HG03571 (cell line): ENCODE measurements at regions not wholly inside any gene's neighbourhood (a gene's known extent, or its start where the extent isn't known, plus 50 kb on each side); places are given as distances from the start of the nearest gene placed in this dataset.
"Not testable (repeated sequence)": the region's sequence is repeated elsewhere in the genome, so short reads cannot be mapped to it uniquely, and the experiment has no call there.

Source experiments
- ATAC-seq: cut with Tn5 transposase; IDR thresholded peaks from one replicate; pipeline ENCODE4 v1.9.1; 2021; ENCODE audit not compliant: unreplicated experiment

- no peak for ATAC-seq
Measured at GRCh38 chr12:84413656-84414055, 498.9 kb downstream of the SLC6A15 start.

GRCh38 chr12:84412226-84412625, 500.4 kb downstream of the SLC6A15 start:
- ATAC-seq, result no peak

- no peak for ATAC-seq
Measured at GRCh38 chr12:84411031-84411430, 501.6 kb downstream of the SLC6A15 start.

GRCh38 chr12:84408936-84409335, 503.7 kb downstream of the SLC6A15 start:
- no peak for ATAC-seq

- not testable (repeated sequence) for ATAC-seq
Measured at GRCh38 chr12:84406720-84407119, 505.9 kb downstream of the SLC6A15 start.

- ATAC-seq, result no peak
Measured at GRCh38 chr12:84397846-84398245, 514.8 kb downstream of the SLC6A15 start.

GRCh38 chr12:84397263-84397662, 515.3 kb downstream of the SLC6A15 start:
- ATAC-seq, result no peak

- ATAC-seq, result not testable (repeated sequence)
Measured at GRCh38 chr12:84391176-84391575, 521.4 kb downstream of the SLC6A15 start.

GRCh38 chr12:84384384-84384783, 528.2 kb downstream of the SLC6A15 start:
- no peak for ATAC-seq

GRCh38 chr12:84382486-84382885, 530.1 kb downstream of the SLC6A15 start:
- ATAC-seq, result not testable (repeated sequence)

- no peak for ATAC-seq
Measured at GRCh38 chr12:84376320-84376719, 536.3 kb downstream of the SLC6A15 start.

GRCh38 chr12:84375449-84376170, 537.0 kb downstream of the SLC6A15 start:
- no peak for ATAC-seq

- ATAC-seq, result no peak
Measured at GRCh38 chr12:84362552-84362897, 550.1 kb downstream of the SLC6A15 start.

- no peak for ATAC-seq
Measured at GRCh38 chr12:84361651-84362551, 550.7 kb downstream of the SLC6A15 start.

GRCh38 chr12:84357314-84357713, 555.3 kb downstream of the SLC6A15 start:
- ATAC-seq, result no peak

GRCh38 chr12:84356224-84356623, 556.4 kb downstream of the SLC6A15 start:
- no peak for ATAC-seq

- ATAC-seq, result no peak
Measured at GRCh38 chr12:84355561-84355960, 557.0 kb downstream of the SLC6A15 start.

- ATAC-seq, result no peak
Measured at GRCh38 chr12:84348582-84348981, 564.0 kb downstream of the SLC6A15 start.

- no peak for ATAC-seq
Measured at GRCh38 chr12:84341467-84342193, 571.0 kb downstream of the SLC6A15 start.

- ATAC-seq, result no peak
Measured at GRCh38 chr12:84336231-84336630, 576.4 kb downstream of the SLC6A15 start.

GRCh38 chr12:84329938-84330337, 582.7 kb downstream of the SLC6A15 start:
- ATAC-seq, result no peak

- no peak for ATAC-seq
Measured at GRCh38 chr12:84315926-84316325, 596.7 kb downstream of the SLC6A15 start.
